HCT116 (cell line): ENCODE measurements at regions not wholly inside any gene's neighbourhood (a gene's known extent, or its start where the extent isn't known, plus 50 kb on each side); places are given as distances from the start of the nearest gene placed in this dataset.

Experiments
- ATF3 ChIP-seq: IDR thresholded peaks from 2 replicates; pipeline ENCODE4 v1.6.1; 2012
- CEBPB ChIP-seq: IDR thresholded peaks from 2 replicates; pipeline ENCODE4 v1.6.1; 2012; ENCODE audit warnings: low read depth
- CTCF ChIP-seq, 3 experiments: fragments of 200-600 bp in 1 of 3; sonication (generic) in 1 of 3; IDR thresholded peaks in 2 of 3; conservative IDR thresholded peaks in 1 of 3; 2 replicates each; pipeline ENCODE4 v1.5.1; 2012 to 2017; ENCODE audit warnings: low read depth in 2 of 3, low read length in 2 of 3, antibody characterized with exemption in 1 of 3, borderline replicate concordance in 1 of 3, control low read depth in 1 of 3, mild to moderate bottlenecking in 1 of 3, mixed read lengths in 1 of 3, mixed run types in 1 of 3, moderate library complexity in 1 of 3; ENCODE audit not compliant: insufficient read depth in 1 of 3
- EZH2 ChIP-seq: fragments of 200-600 bp; sonication (generic); IDR thresholded peaks from 2 replicates; pipeline ENCODE4 v1.6.1; 2017; ENCODE audit warnings: antibody characterized with exemption, mixed run types
- EZH2phosphoT487 ChIP-seq: fragments of 200-600 bp; IDR thresholded peaks from 2 replicates; pipeline ENCODE4 v1.6.1; 2018; ENCODE audit warnings: antibody characterized with exemption, borderline replicate concordance
- FOSL1 ChIP-seq: IDR thresholded peaks from 2 replicates; pipeline ENCODE4 v1.6.1; 2012; ENCODE audit warnings: low read depth
- JUND ChIP-seq: IDR thresholded peaks from 2 replicates; pipeline ENCODE4 v1.6.1; 2012
- MAX ChIP-seq: IDR thresholded peaks from 2 replicates; pipeline ENCODE4 v1.6.1; 2012
- POLR2A ChIP-seq: IDR thresholded peaks from 2 replicates; pipeline ENCODE4 v1.7.0; 2011; ENCODE audit warnings: borderline replicate concordance; ENCODE audit not compliant: insufficient read depth, insufficient read length; ENCODE audit errors: extremely low read depth
- POLR2AphosphoS5 ChIP-seq: IDR thresholded peaks from 2 replicates; pipeline ENCODE4 v1.6.1; 2011; ENCODE audit warnings: mild to moderate bottlenecking, low read depth, low read length, moderate library complexity
- RAD21 ChIP-seq: IDR thresholded peaks from 2 replicates; pipeline ENCODE4 v1.6.1; 2012; ENCODE audit warnings: low read depth, mild to moderate bottlenecking
- REST ChIP-seq: IDR thresholded peaks from 2 replicates; pipeline ENCODE4 v1.6.1; 2012; ENCODE audit warnings: low read depth
- SIN3A ChIP-seq: IDR thresholded peaks from 2 replicates; pipeline ENCODE4 v1.6.1; 2012; ENCODE audit warnings: low read depth
- YY1 ChIP-seq: IDR thresholded peaks from 2 replicates; pipeline ENCODE4 v1.6.1; 2011; ENCODE audit warnings: low read length, low read depth, moderate library complexity, mild to moderate bottlenecking; ENCODE audit not compliant: insufficient replicate concordance; ENCODE audit errors: extremely low read depth

GRCh38 chr6:143589162-143589561 is 77.6 kb upstream of the FUCA2 start:
- TF ChIP-seq CTCF (IDR thresholded peaks at IDR 0.05 in 2 of 3, conservative IDR thresholded peaks at IDR 0.05 in 1 of 3; ENCODE audit: borderline replicate concordance in 1 of 3, insufficient read depth in 1 of 3, low read depth in 2 of 3, low read length in 2 of 3) (no peak), EZH2 (no peak), POLR2AphosphoS5 (no peak), EZH2phosphoT487 (no peak), REST (no peak), POLR2A (no peak), FOSL1 (no peak), SIN3A (no peak), JUND (no peak), CEBPB (no peak), ATF3 (no peak), RAD21 (no peak), YY1 (no peak), MAX (no peak)
